Sciatic nerve (tissue), 2 donors: ENCODE measurements at regions not wholly inside any gene's neighbourhood (a gene's known extent, or its start where the extent isn't known, plus 50 kb on each side); places are given as distances from the start of the nearest gene placed in this dataset.
"Not testable (repeated sequence)": the region's sequence is repeated elsewhere in the genome, so short reads cannot be mapped to it uniquely, and the experiment has no call there.

ENCODE experiments used
- ATAC-seq: fragments of 200-7000 bp; cut with Tn5 transposase; one replicate; pipeline ENCODE4 v1.9.1; 2020; ENCODE audit warnings: mild to moderate bottlenecking, moderate library complexity
- DNase-seq: peaks from one replicate; pipeline ENCODE4 v3.0.0-alpha.2; 2020; ENCODE audit warnings: low spot score
- intact Hi-C: fragments of 100-400 bp; cut with DNase I; formaldehyde crosslinking; loops from one replicate; pipeline ENCODE4 v1.14.2; 2022
- donor health status: DM: no; HTN: no; CAD: no.
- donor health status: DM: no; HTN: no; CAD: no.

DNA sequence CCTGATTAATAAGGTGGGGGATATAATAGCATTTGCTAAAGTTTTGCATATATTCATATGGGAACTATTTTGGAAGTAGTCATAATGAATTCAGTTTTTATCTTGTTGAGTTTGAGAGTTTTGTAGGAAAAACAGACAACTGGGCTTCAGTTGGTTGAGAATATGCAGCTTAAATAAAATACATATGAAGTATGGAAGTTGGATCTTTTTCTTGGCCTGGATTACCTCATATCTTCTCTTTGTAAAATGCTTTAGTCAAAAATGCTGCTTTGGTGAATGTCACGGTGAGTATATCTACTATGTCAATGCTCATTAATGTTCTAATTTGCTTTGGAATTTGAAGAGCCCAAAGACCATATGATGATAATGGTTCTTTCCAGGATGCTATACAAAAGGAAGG is 552.2 kb upstream of the LMO3 start:
- ATAC-seq (no peak), DNase-seq (no peak)
- intact Hi-C loops: no loop called here

DNA sequence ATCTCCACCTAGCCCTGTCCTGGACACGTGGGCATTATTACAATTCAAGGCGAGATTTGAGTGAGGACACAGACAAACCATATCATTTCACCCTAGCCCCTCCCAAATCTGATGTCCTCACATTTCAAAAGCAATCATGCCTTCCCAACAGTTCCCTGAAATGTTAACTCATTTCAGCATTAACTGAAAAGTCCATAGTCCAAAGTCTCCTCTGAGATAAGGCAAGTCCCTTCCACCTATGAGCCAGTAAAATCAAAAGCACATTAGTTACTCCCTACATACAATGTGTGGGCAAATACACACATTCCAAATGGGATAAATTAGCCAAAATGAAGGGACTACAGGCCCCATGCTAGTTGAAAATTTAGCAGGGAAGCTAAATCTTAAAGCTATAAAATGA is 546.0 kb upstream of the LMO3 start:
- ATAC-seq (no peak), DNase-seq (no peak)
- intact Hi-C loops: no loop called here

DNA sequence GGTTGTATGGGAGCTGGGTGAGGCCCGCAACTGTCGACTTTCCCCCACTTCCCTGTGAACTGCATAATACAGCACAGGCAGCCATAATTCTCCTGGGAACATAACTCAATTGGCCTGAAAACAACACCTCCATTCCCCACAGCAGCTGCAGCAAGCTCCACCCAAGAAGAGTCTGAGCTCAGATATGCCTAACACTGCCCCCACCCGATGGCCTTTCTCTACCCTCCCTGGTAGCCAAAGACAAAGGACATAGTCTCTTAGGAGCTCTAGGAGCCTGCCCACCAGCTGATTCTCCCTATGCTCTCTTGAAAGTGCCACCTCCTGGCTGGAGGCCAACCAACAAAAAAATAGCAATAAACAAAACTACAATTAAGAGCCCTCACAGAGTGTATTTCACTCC is 542.7 kb upstream of the LMO3 start:
- DNase-seq (no peak), ATAC-seq (no peak)
- intact Hi-C loops: no loop called here

DNA sequence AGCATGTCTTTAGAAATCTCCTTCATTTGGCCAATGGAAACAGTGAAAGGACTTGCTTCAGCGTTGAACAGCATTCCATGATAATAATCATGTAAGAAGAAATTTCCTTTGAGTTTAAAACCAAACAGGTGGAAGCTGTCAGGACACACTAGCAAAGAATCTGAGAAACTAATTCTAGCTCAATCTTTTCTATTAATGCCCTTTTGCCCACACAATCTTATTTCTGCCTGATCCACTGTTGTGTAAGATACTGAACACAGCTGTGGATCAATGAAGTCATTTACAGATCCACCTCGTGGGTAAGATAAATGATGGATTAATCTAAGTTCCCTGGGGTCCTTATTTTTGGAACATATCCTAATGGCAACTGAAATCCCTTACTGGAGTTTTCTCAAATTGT is 536.9 kb upstream of the LMO3 start:
- ATAC-seq (no peak), DNase-seq (no peak)
- intact Hi-C loops: no loop called here

DNA sequence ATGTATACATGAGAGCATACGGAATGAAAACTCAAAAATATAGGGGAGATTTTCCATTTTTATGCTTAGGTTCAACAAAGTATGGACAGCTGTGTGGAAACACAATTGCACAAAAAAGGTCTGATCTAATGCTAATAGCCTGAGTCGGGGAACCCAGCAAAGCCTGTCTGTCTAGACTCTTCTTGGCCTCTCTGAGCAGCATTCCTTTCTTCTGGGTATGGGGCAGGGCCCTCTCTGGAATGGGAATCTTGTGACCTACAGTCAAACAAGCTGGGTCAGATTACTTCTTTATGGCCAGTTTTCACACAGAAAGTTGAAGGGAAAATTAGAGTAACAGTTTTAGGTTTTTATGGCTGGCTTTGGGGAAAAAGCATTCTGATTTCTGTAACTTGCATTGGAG is 534.0 kb upstream of the LMO3 start:
- no peak for DNase-seq
- intact Hi-C loops: no loop called here
- no peak for ATAC-seq

DNA sequence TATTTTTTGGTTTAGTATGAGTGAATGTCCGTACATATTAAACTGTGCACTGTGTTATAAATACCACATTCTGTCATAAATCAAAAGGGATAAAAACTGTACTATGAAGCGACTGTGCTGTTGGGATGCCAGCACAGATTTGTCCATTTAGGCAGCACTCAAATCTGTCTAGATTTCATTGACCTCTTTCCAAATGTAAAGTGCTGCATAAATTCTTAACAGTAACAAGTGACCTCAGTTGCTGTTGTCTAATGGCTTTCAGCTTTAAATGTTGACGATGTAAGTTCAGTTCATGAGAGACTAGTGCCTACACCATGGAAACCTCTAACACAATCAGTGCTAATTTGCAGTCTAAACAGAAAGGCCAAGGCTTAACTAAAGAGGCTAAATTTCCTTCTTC is 531.4 kb upstream of the LMO3 start:
- ATAC-seq (no peak), DNase-seq (no peak)
- intact Hi-C loops: no loop called here

DNA sequence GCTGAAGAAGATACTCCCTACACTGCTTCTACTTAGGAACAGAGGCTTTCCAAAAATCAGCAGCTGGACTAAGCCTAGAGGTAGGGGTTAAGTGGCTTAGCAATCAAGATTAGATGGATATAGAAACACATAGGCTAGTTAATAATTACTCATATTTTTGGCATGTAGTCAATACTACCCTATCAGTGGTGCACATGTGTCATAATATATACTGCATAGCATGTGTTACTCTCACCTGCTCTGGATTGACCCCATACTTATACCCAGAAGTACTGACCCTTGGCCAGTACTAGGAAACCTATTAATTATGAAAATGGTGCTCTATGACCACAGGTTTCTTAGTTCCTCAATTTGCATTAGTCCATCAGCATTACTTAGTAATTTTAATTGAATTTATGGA is 528.4 kb upstream of the LMO3 start:
- DNase-seq (no peak), ATAC-seq (no peak)
- intact Hi-C loops: no loop called here

DNA sequence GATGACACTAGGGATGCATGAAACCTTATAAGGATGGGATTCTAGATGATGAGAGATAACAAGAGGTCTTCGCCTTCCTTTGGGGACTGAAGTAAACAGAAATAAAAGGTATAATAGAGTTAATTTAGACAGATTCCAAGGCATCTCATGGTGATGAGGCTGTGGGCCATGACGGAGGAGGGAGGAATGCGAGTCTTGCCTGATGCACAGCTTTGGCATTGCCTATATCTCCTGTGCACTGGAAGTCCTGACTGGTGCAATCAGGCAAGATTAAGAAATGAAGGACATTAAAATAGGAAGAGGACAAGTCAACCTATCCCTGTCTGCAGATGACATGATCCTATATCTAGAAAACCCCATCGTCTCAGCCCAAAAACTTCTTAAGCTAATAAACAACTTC is 526.4 kb upstream of the LMO3 start:
- intact Hi-C loops: no loop called here
- DNase-seq (no peak), ATAC-seq (no peak)

DNA sequence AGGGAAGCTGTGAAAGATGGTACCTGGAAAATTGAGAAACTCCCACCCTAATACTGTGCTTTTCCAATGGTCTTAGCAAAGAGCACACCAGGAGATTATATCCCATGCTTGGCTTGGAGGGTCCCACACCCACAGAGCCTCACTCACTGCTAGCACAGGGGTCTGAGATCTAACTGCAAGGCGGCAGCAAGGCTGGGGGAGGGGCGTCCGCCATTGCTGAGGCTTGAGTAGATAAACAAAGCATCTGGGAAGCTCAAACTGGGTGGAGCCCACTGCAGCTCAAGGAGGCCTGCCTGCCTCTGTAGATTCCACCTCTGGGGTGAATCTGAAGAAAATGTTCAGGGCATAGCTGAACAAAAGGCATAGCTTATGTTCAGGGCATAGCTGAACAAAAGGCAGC is 510.6 kb upstream of the LMO3 start:
- ATAC-seq, intact Hi-C loops, DNase-seq: not testable (repeated sequence)

DNA sequence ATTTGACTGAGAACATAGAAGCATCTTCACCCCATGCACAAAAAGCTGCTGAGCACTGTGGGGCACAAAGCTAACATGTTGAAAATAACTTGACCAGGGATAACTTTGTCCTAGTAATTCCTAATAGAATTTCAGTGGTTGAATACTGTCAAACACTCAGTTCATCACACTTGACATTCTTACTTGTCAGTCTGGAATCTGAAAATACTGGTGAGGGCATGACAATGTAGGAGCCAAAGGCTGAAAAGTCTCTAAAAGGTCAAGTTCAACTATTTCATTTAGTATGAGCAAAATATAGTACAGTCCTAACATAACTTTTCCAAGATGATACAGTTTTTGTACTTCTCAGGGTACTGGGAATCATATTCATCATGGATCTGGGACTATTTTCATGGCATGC is 504.4 kb upstream of the LMO3 start:
- no peak for ATAC-seq
- intact Hi-C loops: no loop called here
- DNase-seq: no peak

DNA sequence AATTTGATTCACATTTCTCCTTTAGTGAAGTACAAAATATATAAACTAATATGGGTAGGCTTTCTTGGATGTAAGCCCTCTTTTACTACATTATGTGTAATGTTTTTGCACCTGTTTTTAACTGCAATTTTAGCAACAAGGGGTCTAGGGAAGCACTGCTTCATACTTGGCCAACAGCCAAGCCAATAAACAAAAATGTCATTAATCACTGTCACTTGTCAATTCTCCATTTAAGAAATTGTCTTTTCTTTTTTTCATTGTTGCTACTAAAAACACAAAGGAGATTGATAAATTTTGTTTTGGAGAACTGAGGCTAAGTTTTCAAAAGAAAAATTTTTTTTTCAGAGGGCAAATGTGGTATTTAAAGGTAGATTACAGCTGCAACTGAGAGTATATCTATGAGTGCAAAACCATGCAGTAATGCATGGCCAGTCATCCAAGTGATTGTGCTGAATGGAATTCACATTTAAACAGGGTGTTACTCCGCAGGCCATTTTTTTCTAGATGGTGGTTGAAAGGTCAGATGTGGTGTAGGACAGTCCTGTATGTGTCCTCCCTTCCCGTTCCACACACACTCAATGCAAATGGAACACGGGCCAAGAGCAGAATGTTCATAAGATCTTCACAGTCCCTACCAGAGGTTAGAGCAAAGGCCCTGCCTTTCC is 503.0 kb upstream of the LMO3 start:
- intact Hi-C loops: no loop called here
- DNase-seq (no peak), ATAC-seq (no peak)

DNA sequence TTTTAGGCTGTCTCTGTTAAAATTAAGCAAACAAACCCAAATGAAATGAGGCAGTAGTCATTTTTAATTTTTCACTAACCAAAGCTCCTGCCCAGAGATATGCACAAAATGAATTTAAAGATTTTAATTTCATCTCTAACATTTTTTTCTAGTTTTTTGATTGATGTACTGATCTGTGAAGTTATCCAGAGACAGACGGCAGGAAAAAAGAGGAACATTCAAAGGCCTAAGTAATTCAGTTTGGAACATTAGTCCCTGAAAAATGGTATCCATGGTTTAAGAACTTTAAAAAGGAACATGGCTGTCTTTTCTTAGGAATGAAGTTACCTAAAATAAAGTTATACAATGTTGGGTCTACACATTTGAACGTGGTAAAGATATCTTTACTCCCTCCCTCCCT is 498.8 kb upstream of the LMO3 start:
- DNase-seq (no peak), ATAC-seq (no peak)
- intact Hi-C loops: no loop called here

DNA sequence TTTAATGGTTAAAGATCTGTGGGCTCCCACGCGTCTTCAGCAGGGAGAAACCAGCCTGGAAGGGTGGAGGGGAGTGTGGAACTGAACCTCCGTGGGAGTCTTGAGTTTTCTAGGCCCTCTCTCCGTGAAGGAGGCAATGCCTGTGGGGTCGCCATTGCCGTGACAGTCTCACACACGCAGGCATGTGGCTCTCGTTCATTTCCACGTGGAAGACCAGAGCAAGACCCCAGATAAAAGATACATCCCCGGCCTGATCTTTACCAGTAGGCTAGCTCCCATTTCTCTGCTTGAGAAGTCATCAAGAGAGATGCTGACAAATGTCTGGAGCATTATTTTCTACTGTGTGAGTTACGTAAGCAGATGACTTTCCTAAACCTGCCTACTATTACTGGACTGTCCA is 491.7 kb upstream of the LMO3 start:
- ATAC-seq: no peak
- DNase-seq: no peak
- intact Hi-C loops: no loop called here

DNA sequence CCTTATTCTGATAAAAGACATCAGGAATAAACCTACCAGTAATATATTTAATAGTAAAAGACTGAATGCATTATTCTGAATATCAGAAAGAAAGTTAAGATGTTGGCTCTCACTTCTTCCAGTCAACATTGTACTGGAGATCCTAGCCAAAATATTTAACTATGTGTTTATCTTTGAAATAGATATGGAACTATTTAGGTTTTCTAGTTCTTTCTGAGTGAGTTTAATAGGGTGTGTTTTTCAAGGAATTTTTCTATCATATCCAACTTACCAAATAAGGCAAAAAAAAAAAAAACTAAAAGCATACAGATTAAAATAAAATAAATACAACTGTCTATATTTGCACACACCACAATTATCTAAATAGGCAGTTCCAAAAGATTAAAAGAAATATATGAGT is 478.9 kb upstream of the LMO3 start:
- no peak for ATAC-seq

DNA sequence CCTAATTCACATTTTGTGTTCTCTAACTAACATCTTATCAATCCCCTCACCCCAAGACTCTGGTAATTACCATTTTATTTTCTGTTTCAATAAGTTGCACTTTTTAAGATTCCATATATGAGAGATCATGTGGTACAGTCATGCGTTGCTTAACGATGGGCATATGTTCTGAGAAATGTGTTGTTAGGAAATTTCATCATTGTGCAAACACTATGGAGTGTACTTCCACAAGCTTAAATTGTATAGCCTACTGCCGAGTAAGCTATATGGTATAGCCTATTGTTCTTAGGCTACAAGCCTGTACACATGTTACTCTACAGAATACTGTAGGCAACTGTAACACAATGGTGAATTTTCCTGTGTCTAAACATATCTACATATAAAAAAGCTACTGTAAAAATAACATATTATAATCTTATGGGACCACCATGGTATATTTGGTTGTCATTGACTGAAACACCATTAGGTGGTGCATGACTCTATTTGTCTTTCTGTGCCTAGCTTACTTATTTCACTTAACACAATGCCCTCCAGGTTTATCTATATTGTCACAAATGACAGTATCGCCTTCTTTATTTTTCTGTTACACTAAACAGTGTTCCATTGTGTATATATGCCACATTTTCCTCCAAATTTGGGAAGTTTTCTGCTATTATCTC is 473.4 kb upstream of the LMO3 start:
- DNase-seq: no peak
- intact Hi-C loops: no loop called here
- no peak for ATAC-seq

More for the DNA sequence above, 478.9 kb upstream of the LMO3 start:
- no peak for DNase-seq
- intact Hi-C loops: no loop called here

DNA sequence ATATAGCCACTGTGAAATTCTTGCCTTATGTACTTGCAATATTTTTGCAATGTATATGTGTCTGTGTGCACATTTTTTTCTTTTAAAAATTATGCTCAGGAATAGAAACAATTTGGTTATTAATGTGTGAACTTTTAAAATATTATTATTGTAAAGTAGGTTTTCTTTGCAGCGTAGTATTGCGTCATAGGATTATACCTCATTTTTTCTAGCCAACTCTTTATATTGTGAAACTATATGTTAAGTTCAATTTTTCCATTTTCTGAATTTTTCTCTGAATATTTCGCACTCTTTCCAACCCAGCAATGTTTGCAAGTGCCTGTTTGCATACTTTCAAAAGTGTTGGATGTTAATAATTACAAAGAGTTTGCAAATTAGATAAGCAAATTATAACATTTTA is 471.6 kb upstream of the LMO3 start:
- DNase-seq (no peak), ATAC-seq (no peak)
- intact Hi-C loops: no loop called here

DNA sequence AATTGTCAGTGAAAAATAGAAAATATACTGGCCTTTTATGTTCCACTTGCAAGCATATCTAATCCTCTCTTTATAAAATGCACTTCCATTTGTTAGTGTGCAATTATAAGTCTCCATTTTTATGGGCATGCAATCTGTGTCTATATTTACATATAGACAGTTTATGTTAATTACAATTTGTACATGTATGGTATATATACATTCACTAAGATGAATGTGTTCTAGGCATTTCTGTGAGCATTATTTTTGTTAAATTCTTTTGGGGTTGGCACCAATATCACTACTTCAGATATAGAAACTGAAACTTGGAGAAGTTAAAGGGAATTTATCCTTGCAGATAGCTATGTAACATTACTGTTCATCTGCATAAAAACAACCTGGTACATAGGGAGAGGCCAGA is 470.8 kb upstream of the LMO3 start:
- intact Hi-C loops: no loop called here
- no peak for ATAC-seq
- no peak for DNase-seq

DNA sequence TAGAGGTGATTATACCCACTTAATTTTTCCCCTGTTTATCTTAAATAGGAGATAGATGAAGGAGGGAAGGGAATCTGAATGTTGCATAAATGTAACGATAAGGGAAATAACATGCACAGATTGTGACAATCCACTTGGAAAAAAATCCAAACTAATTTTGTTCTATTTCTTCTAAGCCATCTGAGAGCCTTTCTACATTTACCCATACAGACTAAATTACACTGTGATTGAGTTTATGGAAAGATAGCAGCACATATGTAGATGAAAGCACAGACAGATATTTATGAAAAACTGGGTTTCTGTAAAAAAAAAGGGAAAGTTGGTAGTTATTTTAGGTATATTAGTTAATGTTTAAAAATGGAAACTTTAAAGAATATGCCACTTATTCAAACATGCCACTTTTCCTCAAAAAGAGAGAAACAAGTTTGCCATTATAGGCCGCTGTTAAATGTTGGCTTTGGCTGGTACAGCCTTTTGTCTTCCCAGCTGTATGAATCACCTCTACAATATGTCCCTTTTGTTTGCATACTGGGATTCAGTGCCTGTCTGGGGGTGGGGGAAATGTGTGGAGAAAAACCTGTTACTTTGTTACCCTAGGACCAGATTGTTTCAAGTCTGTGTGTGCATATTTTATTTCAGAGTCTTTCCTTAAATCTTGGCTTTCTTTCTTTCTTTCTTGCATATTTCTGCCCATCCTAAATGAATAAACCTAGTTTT is 470.2 kb upstream of the LMO3 start:
- ATAC-seq (no peak), DNase-seq (no peak)
- intact Hi-C loops: no loop called here

DNA sequence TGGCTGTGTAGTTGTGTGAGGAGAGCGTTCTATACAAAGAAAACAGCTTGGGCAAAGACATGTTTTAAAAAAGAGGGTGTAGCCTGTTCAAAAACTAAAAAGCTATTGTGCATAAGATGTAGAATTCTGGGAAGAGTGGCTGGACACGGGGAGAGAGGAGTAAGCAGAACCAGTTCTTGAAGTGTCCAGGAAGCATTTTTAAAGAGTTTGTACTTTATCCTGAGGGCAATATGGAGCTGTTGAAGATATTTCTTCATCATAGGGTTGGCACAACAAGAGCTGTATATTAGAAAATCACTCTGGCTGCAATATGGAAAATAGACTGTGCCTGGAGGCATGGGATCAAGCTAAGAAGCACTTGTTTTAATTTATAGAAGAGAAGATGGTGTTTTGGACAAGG is 458.9 kb upstream of the LMO3 start:
- no peak for ATAC-seq
- intact Hi-C loops: loop anchor here (1.0 kb wide), 1 partner anchor 29 kb away; no protein-coding TSS in a partner anchor
- DNase-seq: no peak

DNA sequence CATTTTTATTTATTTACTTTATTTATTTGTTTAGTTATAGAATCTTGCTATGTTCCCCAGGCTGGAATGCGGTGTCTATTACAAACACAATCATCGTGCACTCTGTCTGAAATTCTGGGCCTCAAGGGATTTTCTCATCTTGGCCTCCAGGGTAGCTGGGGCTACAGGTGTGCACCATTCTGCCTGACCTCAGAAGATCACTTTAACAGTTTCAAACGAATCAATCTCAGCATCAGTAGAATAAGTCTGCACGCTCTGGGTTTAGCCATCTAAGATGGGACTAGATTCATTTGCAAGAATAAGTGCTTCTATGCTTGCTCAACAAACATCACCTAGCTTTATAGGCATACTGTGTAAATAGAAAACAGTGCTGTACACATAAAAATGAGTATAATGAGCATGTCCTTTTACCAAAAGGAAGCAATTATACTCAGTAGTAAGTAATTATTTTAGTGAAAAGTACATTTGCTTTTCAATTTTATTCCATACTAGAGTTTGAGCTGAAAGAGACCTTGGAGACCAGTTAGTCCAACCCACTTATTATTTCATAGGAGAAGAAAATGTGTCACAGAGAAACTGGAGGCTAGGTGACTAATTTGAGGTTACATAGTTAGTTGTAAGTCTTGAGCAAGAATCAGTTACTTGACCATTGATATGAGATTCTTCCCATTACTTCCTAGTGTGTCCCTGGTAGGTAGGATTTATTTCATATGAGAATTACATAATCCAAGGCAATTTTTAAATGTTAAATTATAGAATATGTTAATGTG is 456.5 kb upstream of the LMO3 start:
- DNase-seq (no peak), ATAC-seq (no peak)
- intact Hi-C loops: no loop called here
